ENCODE measurements at regions not wholly inside any gene's neighbourhood (a gene's known extent, or its start where the extent isn't known, plus 50 kb on each side); places are given as distances from the start of the nearest gene placed in this dataset.

DNA sequence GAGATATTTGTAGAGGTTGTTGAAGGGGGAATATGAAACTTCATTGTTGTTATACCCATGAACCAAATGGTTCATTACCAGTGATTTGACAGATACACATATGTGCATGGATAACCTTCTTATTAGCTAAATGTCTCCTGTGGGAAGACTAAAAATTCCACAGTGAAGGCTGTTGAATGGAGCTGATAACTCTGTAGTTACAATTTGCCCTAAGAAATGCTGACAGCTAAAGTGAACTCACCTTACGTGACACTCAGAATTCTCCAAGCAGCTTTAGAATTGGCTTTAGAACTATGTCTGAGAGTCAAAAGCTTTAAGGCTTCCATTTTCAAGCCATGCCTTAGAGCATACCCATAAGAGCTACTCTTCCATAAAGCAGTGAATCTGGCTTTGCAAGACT, 276.9 kb downstream of the PRELID2 start:
- TF ChIP-seq, protein P1, sequence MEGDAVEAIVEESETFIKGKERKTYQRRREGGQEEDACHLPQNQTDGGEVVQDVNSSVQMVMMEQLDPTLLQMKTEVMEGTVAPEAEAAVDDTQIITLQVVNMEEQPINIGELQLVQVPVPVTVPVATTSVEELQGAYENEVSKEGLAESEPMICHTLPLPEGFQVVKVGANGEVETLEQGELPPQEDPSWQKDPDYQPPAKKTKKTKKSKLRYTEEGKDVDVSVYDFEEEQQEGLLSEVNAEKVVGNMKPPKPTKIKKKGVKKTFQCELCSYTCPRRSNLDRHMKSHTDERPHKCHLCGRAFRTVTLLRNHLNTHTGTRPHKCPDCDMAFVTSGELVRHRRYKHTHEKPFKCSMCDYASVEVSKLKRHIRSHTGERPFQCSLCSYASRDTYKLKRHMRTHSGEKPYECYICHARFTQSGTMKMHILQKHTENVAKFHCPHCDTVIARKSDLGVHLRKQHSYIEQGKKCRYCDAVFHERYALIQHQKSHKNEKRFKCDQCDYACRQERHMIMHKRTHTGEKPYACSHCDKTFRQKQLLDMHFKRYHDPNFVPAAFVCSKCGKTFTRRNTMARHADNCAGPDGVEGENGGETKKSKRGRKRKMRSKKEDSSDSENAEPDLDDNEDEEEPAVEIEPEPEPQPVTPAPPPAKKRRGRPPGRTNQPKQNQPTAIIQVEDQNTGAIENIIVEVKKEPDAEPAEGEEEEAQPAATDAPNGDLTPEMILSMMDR (IDR thresholded peaks at IDR 0.05; ENCODE audit: low read length): no peak
- no peak for TF ChIP-seq EZH2 (IDR thresholded peaks at IDR 0.05; ENCODE audit: borderline replicate concordance, low read length)
- Histone ChIP-seq H3K9me2 (ENCODE audit: low read depth, low read length) (no peaks in the 10 kb centered on the region), H3K27ac (ENCODE audit: low read depth, low read length, poor library complexity, severe bottlenecking) (no peak overlapping the region), H3F3A (ENCODE audit: insufficient read depth, low read length) (no peaks in the 10 kb centered on the region), H3K36me3 (ENCODE audit: insufficient read depth, low read length) (no peaks in the 10 kb centered on the region), H3K9ac (ENCODE audit: low read length) (no peak overlapping the region), H2AFZ (ENCODE audit: low read length) (no peak overlapping the region), H3K4me3 (ENCODE audit: low read depth, low read length, poor library complexity, severe bottlenecking) (no peak overlapping the region), H3K27me3 (ENCODE audit: insufficient read depth, low read length) (no peaks in the 10 kb centered on the region), H4K20me1 (ENCODE audit: insufficient read depth, low read length) (no peaks in the 10 kb centered on the region), H3K79me2 (ENCODE audit: insufficient read depth, low read length) (no peaks in the 10 kb centered on the region), H3K9me3 (ENCODE audit: low read length) (no peaks in the 10 kb centered on the region), H3K4me2 (ENCODE audit: low read length) (no peak overlapping the region), H3K4me1 (ENCODE audit: insufficient read depth, low read length, severe bottlenecking) (no peaks in the 10 kb centered on the region)

DNA sequence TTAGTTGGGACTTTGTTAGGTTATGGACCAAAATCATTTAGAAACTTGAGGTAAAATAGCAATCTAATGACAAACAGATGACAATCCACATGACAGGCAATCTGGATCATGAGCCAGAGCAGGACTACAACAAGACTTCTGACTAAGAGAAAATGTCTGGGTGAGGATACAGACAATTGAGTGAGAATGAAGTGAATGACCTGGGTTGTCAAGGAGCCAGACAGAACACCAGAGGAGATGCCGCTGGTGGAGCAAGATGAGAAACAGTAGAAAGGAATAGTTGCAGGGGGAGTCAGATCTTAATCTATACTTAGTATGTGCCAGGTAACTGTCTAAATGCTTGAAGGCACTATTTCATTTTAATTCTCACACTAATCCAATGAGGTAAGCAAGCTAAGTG, 277.8 kb downstream of the PRELID2 start:
- TF ChIP-seq EZH2 (IDR thresholded peaks at IDR 0.05; ENCODE audit: borderline replicate concordance, low read length): no peak
- TF ChIP-seq, protein P1 (IDR thresholded peaks at IDR 0.05; ENCODE audit: low read length): no peak
- no peak overlapping the region for H3K4me2 ChIP-seq (ENCODE audit: low read length)
- no peaks in the 10 kb centered on the region for H3K4me1 ChIP-seq (ENCODE audit: insufficient read depth, low read length, severe bottlenecking)
- H3K9me3 ChIP-seq (ENCODE audit: low read length): no peaks in the 10 kb centered on the region
- no peaks in the 10 kb centered on the region for H3K79me2 ChIP-seq (ENCODE audit: insufficient read depth, low read length)
- H3K27ac ChIP-seq (ENCODE audit: low read depth, low read length, poor library complexity, severe bottlenecking): no peak overlapping the region
- no peak overlapping the region for H3K4me3 ChIP-seq (ENCODE audit: low read depth, low read length, poor library complexity, severe bottlenecking)
- no peaks in the 10 kb centered on the region for H3F3A ChIP-seq (ENCODE audit: insufficient read depth, low read length)
- no peaks in the 10 kb centered on the region for H3K36me3 ChIP-seq (ENCODE audit: insufficient read depth, low read length)
- no peak overlapping the region for H3K9ac ChIP-seq (ENCODE audit: low read length)
- H2AFZ ChIP-seq (ENCODE audit: low read length): no peak overlapping the region
- H3K27me3 ChIP-seq (ENCODE audit: insufficient read depth, low read length): no peaks in the 10 kb centered on the region
- no peaks in the 10 kb centered on the region for H4K20me1 ChIP-seq (ENCODE audit: insufficient read depth, low read length)
- no peaks in the 10 kb centered on the region for H3K9me2 ChIP-seq (ENCODE audit: low read depth, low read length)

DNA sequence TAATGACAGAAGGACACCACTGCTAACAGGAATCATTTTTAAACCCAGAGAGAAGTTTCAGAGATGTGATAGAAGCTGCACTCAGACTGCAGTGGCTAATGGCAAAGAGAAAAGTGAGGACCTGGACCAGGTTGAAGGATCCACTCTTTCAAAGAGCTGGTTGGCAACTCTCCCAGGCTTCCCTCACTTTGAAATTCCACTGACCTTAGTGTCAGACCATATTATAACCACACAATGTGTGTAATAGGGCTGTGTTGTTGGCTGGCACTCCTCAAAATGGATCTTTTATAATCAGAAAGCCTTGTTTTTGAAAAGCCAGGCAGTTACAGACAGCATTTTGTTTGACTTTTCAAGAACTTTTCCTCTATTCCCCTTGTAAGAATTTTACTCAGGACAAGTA, 280.7 kb downstream of the PRELID2 start:
- Histone ChIP-seq H3K27me3 (ENCODE audit: insufficient read depth, low read length) (no peaks in the 10 kb centered on the region), H3K9ac (ENCODE audit: low read length) (no peak overlapping the region), H3K4me1 (ENCODE audit: insufficient read depth, low read length, severe bottlenecking) (no peaks in the 10 kb centered on the region), H3K9me3 (ENCODE audit: low read length) (no peaks in the 10 kb centered on the region), H3K27ac (ENCODE audit: low read depth, low read length, poor library complexity, severe bottlenecking) (no peak overlapping the region), H2AFZ (ENCODE audit: low read length) (no peak overlapping the region), H3K36me3 (ENCODE audit: insufficient read depth, low read length) (no peaks in the 10 kb centered on the region), H4K20me1 (ENCODE audit: insufficient read depth, low read length) (no peaks in the 10 kb centered on the region), H3K4me3 (ENCODE audit: low read depth, low read length, poor library complexity, severe bottlenecking) (no peak overlapping the region), H3K4me2 (ENCODE audit: low read length) (no peak overlapping the region), H3K79me2 (ENCODE audit: insufficient read depth, low read length) (no peaks in the 10 kb centered on the region), H3K9me2 (ENCODE audit: low read depth, low read length) (no peaks in the 10 kb centered on the region), H3F3A (ENCODE audit: insufficient read depth, low read length) (no peaks in the 10 kb centered on the region)
- no peak for TF ChIP-seq EZH2 (IDR thresholded peaks at IDR 0.05; ENCODE audit: borderline replicate concordance, low read length)
- TF ChIP-seq, protein P1 (IDR thresholded peaks at IDR 0.05; ENCODE audit: low read length): no peak

Measured in OCI-LY1 (cell line).